Liver (tissue), 8 donors: ENCODE measurements at regions not wholly inside any gene's neighbourhood (a gene's known extent, or its start where the extent isn't known, plus 50 kb on each side); places are given as distances from the start of the nearest gene placed in this dataset.
A peak's percentile ranks its signal among the peaks of the same experiment; 100 is the strongest.

ENCODE experiments used
- DNase-seq: peaks from one replicate; pipeline ENCODE4 v3.0.0-alpha.2; 2017; ENCODE audit warnings: low spot score
- H3K27ac ChIP-seq, 2 donors: one replicate each; pipeline ENCODE4 v1.7.0; 2013; ENCODE audit warnings: inconsistent platforms in 2 of 2, low read length in 2 of 2, control low read depth in 1 of 2, low read depth in 1 of 2, mild to moderate bottlenecking in 1 of 2
- H3K27me3 ChIP-seq, 4 donors: one replicate each; pipeline versions ENCODE4 v1.6.1 to v1.7.0; 2013; ENCODE audit warnings: low read length in 3 of 4, inconsistent platforms in 1 of 4, mild to moderate bottlenecking in 1 of 4, moderate library complexity in 1 of 4; ENCODE audit not compliant: control insufficient read depth in 4 of 4, insufficient read depth in 4 of 4
- H3K36me3 ChIP-seq, 4 donors: one replicate each; pipeline versions ENCODE4 v1.6.1 to v1.7.0; 2013; ENCODE audit warnings: low read length in 3 of 4, mild to moderate bottlenecking in 3 of 4, low read depth in 1 of 4, moderate library complexity in 1 of 4; ENCODE audit not compliant: control insufficient read depth in 4 of 4, insufficient read depth in 3 of 4
- H3K4me1 ChIP-seq, 4 donors: one replicate each; pipeline versions ENCODE4 v1.6.1 to v1.7.0; 2013; ENCODE audit warnings: low read length in 3 of 4, mild to moderate bottlenecking in 3 of 4, moderate library complexity in 1 of 4; ENCODE audit not compliant: control insufficient read depth in 4 of 4, insufficient read depth in 4 of 4
- H3K4me3 ChIP-seq, 3 donors: one replicate each; pipeline versions ENCODE4 v1.6.1 to v1.7.0; 2013; ENCODE audit warnings: low read length in 3 of 3, control low read depth in 1 of 3, low read depth in 1 of 3, mild to moderate bottlenecking in 1 of 3
- H3K9ac ChIP-seq, 2 donors: one replicate each; pipeline ENCODE4 v1.7.0; 2013; ENCODE audit warnings: low read length in 2 of 2, mild to moderate bottlenecking in 2 of 2, moderate library complexity in 2 of 2, control low read depth in 1 of 2, low read depth in 1 of 2
- H3K9me3 ChIP-seq, 4 donors: one replicate each; pipeline versions ENCODE4 v1.6.1 to v1.7.0; 2013; ENCODE audit warnings: low read length in 3 of 4; ENCODE audit not compliant: control insufficient read depth in 4 of 4
- ATF3 ChIP-seq: IDR thresholded peaks from 2 replicates; pipeline ENCODE4 v1.6.1; 2016; ENCODE audit warnings: antibody characterized with exemption
- CTCF ChIP-seq: fragments of 150-350 bp; IDR thresholded peaks from 2 replicates; pipeline ENCODE4 v1.5.1; 2017; ENCODE audit warnings: improper control_type of control experiment, low read depth, low read length; ENCODE audit not compliant: missing input control
- EGR1 ChIP-seq, 2 donors: IDR thresholded peaks; 2 replicates each; pipeline ENCODE4 v1.6.1; 2016 to 2018; ENCODE audit warnings: antibody characterized with exemption in 2 of 2, low read depth in 2 of 2
- FOXA1 ChIP-seq: IDR thresholded peaks from 2 replicates; pipeline ENCODE4 v1.6.1; 2016; ENCODE audit warnings: antibody characterized with exemption
- GABPA ChIP-seq, 2 donors: IDR thresholded peaks in 1 of 2; conservative IDR thresholded peaks in 1 of 2; 2 replicates each; pipeline ENCODE4 v1.6.1; 2016; ENCODE audit warnings: antibody characterized with exemption in 2 of 2, mild to moderate bottlenecking in 1 of 2, moderate library complexity in 1 of 2
- HNF4A ChIP-seq, 2 donors: conservative IDR thresholded peaks; 2 replicates each; pipeline ENCODE4 v1.6.1; 2016; ENCODE audit warnings: antibody characterized with exemption in 2 of 2, mild to moderate bottlenecking in 2 of 2
- HNF4G ChIP-seq: IDR thresholded peaks from 2 replicates; pipeline ENCODE4 v1.6.1; 2016; ENCODE audit warnings: antibody characterized with exemption
- JUND ChIP-seq, 2 donors: IDR thresholded peaks; 2 replicates each; pipeline ENCODE4 v1.6.1; 2016; ENCODE audit warnings: antibody characterized with exemption in 2 of 2
- MAX ChIP-seq: IDR thresholded peaks from 2 replicates; pipeline ENCODE4 v1.6.1; 2016; ENCODE audit warnings: antibody characterized with exemption
- NR2F2 ChIP-seq: IDR thresholded peaks from 2 replicates; pipeline ENCODE4 v1.6.1; 2016; ENCODE audit warnings: antibody characterized with exemption
- RAD21 ChIP-seq, 2 donors: IDR thresholded peaks; 2 replicates each; pipeline ENCODE4 v1.6.1; 2016; ENCODE audit warnings: antibody characterized with exemption in 2 of 2, mild to moderate bottlenecking in 2 of 2
- REST ChIP-seq: IDR thresholded peaks from 2 replicates; pipeline ENCODE4 v1.6.1; 2016; ENCODE audit warnings: antibody characterized with exemption, mild to moderate bottlenecking
- RXRA ChIP-seq, 2 donors: IDR thresholded peaks; 2 replicates each; pipeline ENCODE4 v1.6.1; 2017 to 2018; ENCODE audit warnings: antibody characterized with exemption in 2 of 2, mild to moderate bottlenecking in 1 of 2
- SP1 ChIP-seq: IDR thresholded peaks from 2 replicates; pipeline ENCODE4 v1.6.1; 2018; ENCODE audit warnings: antibody characterized with exemption, mild to moderate bottlenecking
- TAF1 ChIP-seq: conservative IDR thresholded peaks from 2 replicates; pipeline ENCODE4 v1.6.1; 2016; ENCODE audit warnings: antibody characterized with exemption, mild to moderate bottlenecking
- YY1 ChIP-seq: IDR thresholded peaks from 2 replicates; pipeline ENCODE4 v1.6.1; 2016; ENCODE audit warnings: antibody characterized with exemption, mild to moderate bottlenecking
- ZBTB33 ChIP-seq: IDR thresholded peaks from 2 replicates; pipeline ENCODE4 v1.6.1; 2016; ENCODE audit warnings: antibody characterized with exemption
- WGBS: extraction: QIAGEN DNeasy Blood & Tissue Kit; methylation state at CpG from one replicate; pipeline ENCODE4 v1.1.7; 2013; 5-methylcytosine and 5-hydroxymethylcytosine counted together
- donor health status: healthy.
- donor health status: healthy.
- donor health status: healthy.
- donor health status: healthy.
- donor health status: healthy.

GRCh38 chr18:22088029-22088428 lies 81.4 kb upstream of the GATA6 start:
- 30% methylated on average over 7 of the region's 7 CpGs for WGBS
- no peak for DNase-seq
- H3K27ac ChIP-seq, result peak overlapping the region in 1 of 2 donors; percentile 38
- H3K27me3 ChIP-seq, result no peaks in the 10 kb centered on the region
- no peak overlapping the region for H3K4me3 ChIP-seq
- H3K4me1 ChIP-seq, result peaks cover 0 to 33% (median 2%) of the 10 kb centered on the region in 4 donors
- H3K36me3 ChIP-seq, result no peaks in the 10 kb centered on the region
- no peaks in the 10 kb centered on the region for H3K9me3 ChIP-seq
- H3K9ac ChIP-seq, result no peak overlapping the region
- TF ChIP-seq RXRA (IDR thresholded peaks at IDR 0.05) (peak; percentile 50 to 85), MAX (peak; percentile 92), SP1 (peak; percentile 60), NR2F2 (no peak), RAD21 (IDR thresholded peaks at IDR 0.05) (peak; percentile 45), JUND (IDR thresholded peaks at IDR 0.05) (peak in 1 of 2 donors; percentile 43), REST (peak; percentile 60), EGR1 (IDR thresholded peaks at IDR 0.05; ENCODE audit: low read depth in 2 of 2) (no peak), HNF4A (conservative IDR thresholded peaks at IDR 0.05) (peak; percentile 53 to 76), TAF1 (peak; percentile 21), YY1 (peak; percentile 60), GABPA (IDR thresholded peaks at IDR 0.05 in 1 of 2, conservative IDR thresholded peaks at IDR 0.05 in 1 of 2) (no peak)

GRCh38 chr18:22088996-22089640 lies 80.3 kb upstream of the GATA6 start:
- Histone ChIP-seq H3K4me3 (no peak overlapping the region), H3K9me3 (no peaks in the 10 kb centered on the region), H3K27me3 (no peaks in the 10 kb centered on the region), H3K27ac (no peak overlapping the region), H3K36me3 (no peaks in the 10 kb centered on the region), H3K9ac (no peak overlapping the region), H3K4me1 (peaks cover 0 to 30% (median 2%) of the 10 kb centered on the region in 4 donors)
- WGBS, result 96% methylated on average over 12 of the region's 12 CpGs
- TF ChIP-seq HNF4G (no peak), REST (no peak), EGR1 (IDR thresholded peaks at IDR 0.05; ENCODE audit: low read depth in 2 of 2) (no peak), ZBTB33 (no peak), HNF4A (conservative IDR thresholded peaks at IDR 0.05) (no peak), CTCF (no peak), SP1 (no peak), MAX (no peak), RAD21 (IDR thresholded peaks at IDR 0.05) (no peak), JUND (IDR thresholded peaks at IDR 0.05) (no peak), RXRA (IDR thresholded peaks at IDR 0.05) (no peak), FOXA1 (no peak), YY1 (no peak), NR2F2 (no peak), ATF3 (no peak)
- no peak for DNase-seq
